Neural cell (in vitro differentiated cells): ENCODE measurements at regions not wholly inside any gene's neighbourhood (a gene's known extent, or its start where the extent isn't known, plus 50 kb on each side); places are given as distances from the start of the nearest gene placed in this dataset.

Experiments
- H2AFZ ChIP-seq: fragments of 200-600, 300-800 bp; sonication (generic), shearing (Covaris generic); 2 replicates; pipeline ENCODE4 v1.6.0; 2014; ENCODE audit warnings: low read depth, mild to moderate bottlenecking, antibody characterized with exemption, low read length, moderate library complexity
- H3F3A ChIP-seq: fragments of 200-600 bp; shearing (Covaris generic); 2 replicates; pipeline ENCODE4 v1.6.1; 2016; ENCODE audit warnings: mild to moderate bottlenecking, moderate library complexity, mixed read lengths, antibody characterized with exemption, low read length; ENCODE audit not compliant: insufficient read depth, poor library complexity, severe bottlenecking
- H3K27ac ChIP-seq: fragments of 200-600, 300-800 bp; sonication (generic), shearing (Covaris generic); 2 replicates; pipeline ENCODE4 v1.5.1; 2014; ENCODE audit warnings: mild to moderate bottlenecking, low read length, moderate library complexity
- H3K27me3 ChIP-seq: fragments of 300-800, 200-600 bp; sonication (generic), shearing (Covaris generic); 2 replicates; pipeline ENCODE4 v1.6.0; 2014; ENCODE audit warnings: mild to moderate bottlenecking, low read depth, low read length, moderate library complexity; ENCODE audit not compliant: insufficient read depth
- H3K36me3 ChIP-seq: fragments of 300-800, 200-600 bp; sonication (generic), shearing (Covaris generic); 2 replicates; pipeline ENCODE4 v1.5.1; 2014; ENCODE audit warnings: mild to moderate bottlenecking, antibody characterized with exemption, low read length, moderate library complexity; ENCODE audit not compliant: insufficient read depth
- H3K4me2 ChIP-seq: fragments of 300-800, 200-600 bp; sonication (generic), shearing (Covaris generic); 2 replicates; pipeline ENCODE4 v1.6.0; 2014; ENCODE audit warnings: mild to moderate bottlenecking, low read length
- H3K4me3 ChIP-seq: fragments of 300-800, 200-600 bp; sonication (generic), shearing (Covaris generic); 2 replicates; pipeline ENCODE4 v1.5.1; 2014; ENCODE audit warnings: mild to moderate bottlenecking, low read length, moderate library complexity
- H3K79me2 ChIP-seq: fragments of 200-600 bp; shearing (Covaris generic); replicated peaks from 2 replicates; pipeline ENCODE4 v1.6.0; 2014; ENCODE audit warnings: mild to moderate bottlenecking, low read length, moderate library complexity; ENCODE audit not compliant: insufficient read depth
- H3K9ac ChIP-seq: fragments of 300-800, 200-600 bp; sonication (generic), shearing (Covaris generic); 2 replicates; pipeline ENCODE4 v1.6.1; 2016; ENCODE audit warnings: mild to moderate bottlenecking, low read length, mixed read lengths
- H3K9me2 ChIP-seq: fragments of 200-600 bp; shearing (Covaris generic); 2 replicates; pipeline ENCODE4 v1.6.1; 2016; ENCODE audit warnings: mild to moderate bottlenecking, low read length, mixed read lengths; ENCODE audit not compliant: insufficient read depth
- H3K9me3 ChIP-seq: fragments of 200-600, 300-800 bp; sonication (generic), shearing (Covaris generic); 2 replicates; pipeline ENCODE4 v1.6.1; 2016; ENCODE audit warnings: mild to moderate bottlenecking, mixed run types, low read length, moderate library complexity, mixed read lengths
- H4K20me1 ChIP-seq: fragments of 200-600 bp; shearing (Covaris generic); 2 replicates; pipeline ENCODE4 v1.6.1; 2016; ENCODE audit warnings: mild to moderate bottlenecking, mixed run types; ENCODE audit not compliant: insufficient read depth
- CTCF ChIP-seq: fragments of 450-650 bp; IDR thresholded peaks from 2 replicates; pipeline ENCODE4 v1.5.1; 2014; ENCODE audit warnings: antibody characterized with exemption, mild to moderate bottlenecking, moderate library complexity; ENCODE audit not compliant: poor library complexity, severe bottlenecking
- EP300 ChIP-seq: fragments of 450-650 bp; conservative IDR thresholded peaks from 2 replicates; pipeline ENCODE4 v1.6.1; 2014; ENCODE audit warnings: antibody characterized with exemption, mild to moderate bottlenecking, moderate library complexity; ENCODE audit not compliant: poor library complexity, severe bottlenecking
- EZH2 ChIP-seq: fragments of 200-600, 300-800 bp; shearing (Covaris generic), sonication (generic); IDR thresholded peaks from 2 replicates; pipeline ENCODE4 v1.6.1; 2014; ENCODE audit warnings: antibody characterized with exemption, low read length, borderline replicate concordance, mild to moderate bottlenecking; ENCODE audit not compliant: insufficient read depth, poor library complexity, severe bottlenecking
- MXI1 ChIP-seq: fragments of 450-650 bp; conservative IDR thresholded peaks from 2 replicates; pipeline ENCODE4 v1.6.1; 2014; ENCODE audit warnings: antibody characterized with exemption, mild to moderate bottlenecking; ENCODE audit not compliant: poor library complexity, severe bottlenecking
- POLR2AphosphoS5 ChIP-seq: IDR thresholded peaks from 2 replicates; pipeline ENCODE4 v1.6.1; 2012
- RAD21 ChIP-seq: fragments of 450-650 bp; conservative IDR thresholded peaks from 2 replicates; pipeline ENCODE4 v1.6.1; 2014; ENCODE audit warnings: antibody characterized with exemption, mild to moderate bottlenecking, moderate library complexity
- REST ChIP-seq: IDR thresholded peaks from 2 replicates; pipeline ENCODE4 v1.6.1; 2012; ENCODE audit warnings: borderline replicate concordance
- SMC3 ChIP-seq: fragments of 450-650 bp; conservative IDR thresholded peaks from 2 replicates; pipeline ENCODE4 v1.6.1; 2014; ENCODE audit warnings: antibody characterized with exemption, mild to moderate bottlenecking, moderate library complexity; ENCODE audit not compliant: poor library complexity
- TAF1 ChIP-seq: IDR thresholded peaks from 2 replicates; pipeline ENCODE4 v1.6.1; 2012; ENCODE audit warnings: low read depth

GRCh38 chr13:111967572-111968201 lies 99.3 kb upstream of the SOX1 start:
- H2AFZ ChIP-seq = no peak overlapping the region
- H3K27me3 ChIP-seq = no peaks in the 10 kb centered on the region
- no peaks in the 10 kb centered on the region for H3K36me3 ChIP-seq
- H3K79me2 ChIP-seq = no peaks in the 10 kb centered on the region
- H3K4me3 ChIP-seq = no peak overlapping the region
- H3F3A ChIP-seq = no peaks in the 10 kb centered on the region
- no peaks in the 10 kb centered on the region for H3K9me3 ChIP-seq
- H4K20me1 ChIP-seq = no peaks in the 10 kb centered on the region
- no peak for TF ChIP-seq MXI1
- TF ChIP-seq POLR2AphosphoS5 = no peak
- no peak for TF ChIP-seq EP300
- no peak for TF ChIP-seq EZH2
- no peak for TF ChIP-seq SMC3
- TF ChIP-seq TAF1 = no peak
- TF ChIP-seq RAD21 = no peak
- TF ChIP-seq CTCF = no peak
- no peak for TF ChIP-seq REST
- H3K27ac ChIP-seq = no peak overlapping the region
- H3K4me2 ChIP-seq = no peak overlapping the region
- H3K9ac ChIP-seq = no peak overlapping the region
- no peaks in the 10 kb centered on the region for H3K9me2 ChIP-seq

- Histone ChIP-seq H3K9ac (no peak overlapping the region), H3K9me2 (no peaks in the 10 kb centered on the region), H3K27me3 (no peaks in the 10 kb centered on the region), H3K36me3 (no peaks in the 10 kb centered on the region), H3K27ac (no peak overlapping the region), H4K20me1 (no peaks in the 10 kb centered on the region), H3F3A (no peaks in the 10 kb centered on the region), H3K9me3 (no peaks in the 10 kb centered on the region), H3K79me2 (no peaks in the 10 kb centered on the region), H3K4me2 (no peak overlapping the region), H2AFZ (no peak overlapping the region), H3K4me3 (no peak overlapping the region)
- TF ChIP-seq EZH2 (no peak), RAD21 (no peak), CTCF (no peak), REST (no peak), TAF1 (no peak), MXI1 (no peak), POLR2AphosphoS5 (no peak), SMC3 (no peak), EP300 (no peak)
These were observed 98.5 kb upstream of the SOX1 start for GRCh38 chr13:111968336-111969010.
